Uterus (tissue), 3 donors: ENCODE measurements at regions not wholly inside any gene's neighbourhood (a gene's known extent, or its start where the extent isn't known, plus 50 kb on each side); places are given as distances from the start of the nearest gene placed in this dataset.
"Not testable (repeated sequence)": the region's sequence is repeated elsewhere in the genome, so short reads cannot be mapped to it uniquely, and the experiment has no call there.

Experiments
- DNase-seq, 2 donors: peaks; one replicate each; pipeline ENCODE4 v3.0.0-alpha.2; 2019 to 2020
- H3K27ac ChIP-seq, 2 donors: fragments of 200-600 bp; sonication (generic); 1 replicate in 1 of 2; 2 replicates in 1 of 2; pipeline ENCODE4 v1.5.1; 2016 to 2018
- H3K27me3 ChIP-seq, 2 donors: fragments of 200-600 bp; sonication (generic); one replicate each; pipeline ENCODE4 v1.5.1; 2018 to 2019; ENCODE audit warnings: control low read depth in 1 of 2
- H3K36me3 ChIP-seq, 2 donors: fragments of 200-600 bp; sonication (generic); one replicate each; pipeline ENCODE4 v1.5.1; 2019; ENCODE audit warnings: control low read depth in 1 of 2
- H3K4me1 ChIP-seq, 2 donors: fragments of 200-600 bp; sonication (generic); one replicate each; pipeline ENCODE4 v1.5.1; 2018 to 2019; ENCODE audit warnings: control low read depth in 1 of 2
- H3K4me3 ChIP-seq, 2 donors: fragments of 200-600 bp; sonication (generic); 1 replicate in 1 of 2; 2 replicates in 1 of 2; pipeline ENCODE4 v1.5.1; 2018 to 2019; ENCODE audit warnings: mild to moderate bottlenecking in 1 of 2
- H3K9me3 ChIP-seq, 2 donors: fragments of 200-600 bp; sonication (generic); one replicate each; pipeline ENCODE4 v1.5.1; 2019; ENCODE audit warnings: control low read depth in 1 of 2
- CTCF ChIP-seq, 4 experiments: fragments of 200-600 bp in 2 of 4; fragments of 450-650 bp in 2 of 4; sonication (generic) in 2 of 4; IDR thresholded peaks; one replicate each; pipeline ENCODE4 v1.5.1; 2016 to 2019; ENCODE audit warnings: antibody characterized with exemption in 4 of 4, mild to moderate bottlenecking in 2 of 4, moderate library complexity in 1 of 4
- POLR2A ChIP-seq, 2 donors: fragments of 450-650 bp; IDR thresholded peaks; one replicate each; pipeline ENCODE4 v1.6.1; 2016; ENCODE audit warnings: antibody characterized with exemption in 2 of 2, mild to moderate bottlenecking in 1 of 2, moderate library complexity in 1 of 2
- intact Hi-C: fragments of 100-400 bp; cut with DNase I; formaldehyde crosslinking; loops from one replicate; pipeline ENCODE4 v1.15.1; 2023; ENCODE audit warnings: low total_unique reads
- donor health status: DM: yes; HTN: yes; CAD: no.

DNA sequence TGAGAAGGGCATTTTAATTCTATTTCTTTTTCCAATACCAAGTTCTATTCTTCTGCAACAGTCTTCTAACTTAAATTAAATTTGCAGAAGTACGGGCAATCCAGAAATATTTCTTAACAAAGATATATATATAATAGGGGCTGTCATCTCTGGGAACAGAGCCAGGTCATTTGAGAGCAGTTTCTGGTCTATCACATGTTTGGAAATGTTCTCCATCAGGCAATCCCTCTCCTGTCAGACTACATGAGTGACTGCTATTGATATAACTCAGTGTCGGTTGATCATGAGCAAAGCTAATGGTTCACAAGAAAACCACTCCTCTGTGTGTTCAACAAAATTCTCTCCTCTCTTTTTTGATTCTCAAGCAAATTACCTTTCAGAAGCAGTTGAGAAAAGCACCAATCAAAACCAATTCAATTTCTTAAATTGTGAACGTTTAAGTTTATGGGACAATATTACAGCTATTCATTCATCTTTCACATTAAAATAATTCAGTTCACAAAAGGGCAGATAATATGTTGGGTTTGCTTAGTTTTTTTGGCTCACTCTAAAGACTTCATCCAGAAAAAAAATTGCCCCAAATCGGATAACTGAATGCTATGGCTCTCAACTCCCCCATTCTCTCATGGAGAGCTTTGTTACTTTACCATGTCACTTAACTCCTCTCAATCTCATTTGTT is 152.9 kb upstream of the TGFBR2 start:
- Histone ChIP-seq H3K9me3 (no peaks in the 10 kb centered on the region), H3K27ac (peak overlapping the region; percentile 5 to 16), H3K36me3 (no peaks in the 10 kb centered on the region), H3K27me3 (no peaks in the 10 kb centered on the region), H3K4me3 (no peak overlapping the region), H3K4me1 (peaks cover 0 to 6% of the 10 kb centered on the region in 2 donors)
- intact Hi-C loops, result no loop called here
- TF ChIP-seq POLR2A (IDR thresholded peaks at IDR 0.05), result no peak
- no peak for DNase-seq

GRCh38 chr3:30454636-30455035 is 151.8 kb upstream of the TGFBR2 start:
- DNase-seq, result no peak
- no peaks in the 10 kb centered on the region for H3K36me3 ChIP-seq
- intact Hi-C loops, result no loop called here
- H3K9me3 ChIP-seq, result no peaks in the 10 kb centered on the region
- H3K27ac ChIP-seq, result peak overlapping the region; percentile 74 to 78
- TF ChIP-seq CTCF (IDR thresholded peaks at IDR 0.05) (no peak), POLR2A (IDR thresholded peaks at IDR 0.05) (no peak)
- no peak overlapping the region for H3K4me3 ChIP-seq
- H3K27me3 ChIP-seq, result no peaks in the 10 kb centered on the region
- H3K4me1 ChIP-seq, result peaks cover 0 to 6% of the 10 kb centered on the region in 2 donors

DNA sequence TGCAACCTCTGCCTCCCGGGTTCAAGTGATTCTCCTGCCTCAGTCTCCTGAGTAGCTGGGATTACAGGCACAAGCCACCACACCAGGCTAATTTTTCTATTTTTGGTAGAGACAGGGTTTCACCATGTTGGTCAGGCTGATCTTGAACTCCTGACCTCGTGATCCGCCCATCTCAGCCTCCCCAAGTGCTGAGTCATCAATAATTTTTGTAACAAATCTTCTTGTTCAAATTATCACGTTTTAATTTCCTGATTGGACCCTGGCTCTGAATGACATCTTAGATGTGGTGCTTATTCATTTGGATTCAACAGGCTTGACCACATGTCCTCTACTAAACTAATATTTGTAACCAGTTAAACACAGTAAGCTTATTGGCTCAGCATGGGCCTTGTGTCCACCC is 151.3 kb upstream of the TGFBR2 start:
- H3K4me3 ChIP-seq, intact Hi-C loops, H3K27me3 ChIP-seq, H3K9me3 ChIP-seq, H3K36me3 ChIP-seq, DNase-seq, H3K4me1 ChIP-seq: not testable (repeated sequence)
- H3K27ac ChIP-seq, result peak overlapping the region; percentile 74 to 78

- Histone ChIP-seq H3K36me3 (no peaks in the 10 kb centered on the region), H3K4me3 (no peak overlapping the region), H3K27ac (peak overlapping the region; percentile 74 to 78), H3K9me3 (no peaks in the 10 kb centered on the region), H3K27me3 (no peaks in the 10 kb centered on the region), H3K4me1 (peaks cover 0 to 6% of the 10 kb centered on the region in 2 donors)
- peak; percentile 77 to 85 for DNase-seq
- intact Hi-C loops, result no loop called here
- TF ChIP-seq CTCF (IDR thresholded peaks at IDR 0.05) (no peak), POLR2A (IDR thresholded peaks at IDR 0.05) (no peak)
These were observed 150.6 kb upstream of the TGFBR2 start for GRCh38 chr3:30455840-30456239.

- TF ChIP-seq POLR2A (IDR thresholded peaks at IDR 0.05), result no peak
- intact Hi-C loops, result no loop called here
- no peaks in the 10 kb centered on the region for H3K9me3 ChIP-seq
- no peak for DNase-seq
- H3K4me1 ChIP-seq, result peaks cover 0 to 6% of the 10 kb centered on the region in 2 donors
- no peak overlapping the region for H3K4me3 ChIP-seq
- no peaks in the 10 kb centered on the region for H3K27me3 ChIP-seq
- H3K27ac ChIP-seq, result peak overlapping the region; percentile 55 to 74
- no peaks in the 10 kb centered on the region for H3K36me3 ChIP-seq
These were observed 150.1 kb upstream of the TGFBR2 start for GRCh38 chr3:30456264-30456663.

GRCh38 chr3:30457081-30457480 is 149.3 kb upstream of the TGFBR2 start:
- intact Hi-C loops, result no loop called here
- H3K4me1 ChIP-seq, result peaks cover 0 to 6% of the 10 kb centered on the region in 2 donors

More at GRCh38 chr3:30457081-30457480, 149.3 kb upstream of the TGFBR2 start:
- Histone ChIP-seq H3K9me3 (no peaks in the 10 kb centered on the region), H3K36me3 (no peaks in the 10 kb centered on the region), H3K27ac (peak overlapping the region; percentile 22 to 74), H3K27me3 (no peaks in the 10 kb centered on the region), H3K4me3 (no peak overlapping the region)
- DNase-seq, result no peak
- no peak for TF ChIP-seq CTCF (IDR thresholded peaks at IDR 0.05)
- TF ChIP-seq POLR2A (IDR thresholded peaks at IDR 0.05), result no peak
